ENCODE measurements at regions not wholly inside any gene's neighbourhood (a gene's known extent, or its start where the extent isn't known, plus 50 kb on each side); places are given as distances from the start of the nearest gene placed in this dataset.
"Not testable (repeated sequence)": the region's sequence is repeated elsewhere in the genome, so short reads cannot be mapped to it uniquely, and the experiment has no call there.

GRCh38 chr14:52171932-52172331 lies 95.6 kb upstream of the PTGDR start:
- not testable (repeated sequence) for TF ChIP-seq REST (IDR thresholded peaks at IDR 0.05; ENCODE audit: insufficient replicate concordance, low read depth); SPI1 (IDR thresholded peaks at IDR 0.05; ENCODE audit: borderline replicate concordance, low read depth)

All from HL-60 (cell line).